HEK293 (cell line): ENCODE measurements at regions not wholly inside any gene's neighbourhood (a gene's known extent, or its start where the extent isn't known, plus 50 kb on each side); places are given as distances from the start of the nearest gene placed in this dataset.

Experiments used
- ZNF324 ChIP-seq: fragments of 450-650 bp; formaldehyde crosslinking; IDR thresholded peaks from 2 replicates; pipeline ENCODE4 v1.5.1; 2016; ENCODE audit warnings: missing biosample characterization, missing genetic modification characterization
- TF ChIP-seq, protein P1 (sequence below): fragments of 450-650 bp; formaldehyde crosslinking; IDR thresholded peaks from 2 replicates; pipeline ENCODE4 v1.5.1; 2016; ENCODE audit warnings: missing biosample characterization, missing genetic modification characterization

DNA sequence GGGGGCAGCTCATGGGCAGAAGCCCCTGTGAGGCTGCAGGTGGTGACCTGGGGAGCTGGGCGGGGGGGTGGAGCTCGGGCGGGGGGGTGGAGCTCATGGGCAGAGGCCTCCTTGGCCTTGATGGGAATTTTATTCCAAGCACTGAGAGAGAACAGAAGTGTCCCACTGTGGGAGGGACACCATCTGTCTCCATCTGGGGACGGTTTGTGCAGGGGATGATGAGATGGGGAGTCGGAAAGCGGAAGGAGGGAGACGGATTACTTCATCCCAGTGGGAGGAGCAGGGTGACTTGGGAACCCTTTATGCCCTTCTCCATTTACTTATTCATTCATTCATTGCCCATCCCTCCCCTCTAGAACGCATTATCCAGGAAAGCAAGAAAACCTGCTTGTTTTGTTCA is 304.7 kb downstream of the ADGRD1 start:
- TF ChIP-seq, protein P1, sequence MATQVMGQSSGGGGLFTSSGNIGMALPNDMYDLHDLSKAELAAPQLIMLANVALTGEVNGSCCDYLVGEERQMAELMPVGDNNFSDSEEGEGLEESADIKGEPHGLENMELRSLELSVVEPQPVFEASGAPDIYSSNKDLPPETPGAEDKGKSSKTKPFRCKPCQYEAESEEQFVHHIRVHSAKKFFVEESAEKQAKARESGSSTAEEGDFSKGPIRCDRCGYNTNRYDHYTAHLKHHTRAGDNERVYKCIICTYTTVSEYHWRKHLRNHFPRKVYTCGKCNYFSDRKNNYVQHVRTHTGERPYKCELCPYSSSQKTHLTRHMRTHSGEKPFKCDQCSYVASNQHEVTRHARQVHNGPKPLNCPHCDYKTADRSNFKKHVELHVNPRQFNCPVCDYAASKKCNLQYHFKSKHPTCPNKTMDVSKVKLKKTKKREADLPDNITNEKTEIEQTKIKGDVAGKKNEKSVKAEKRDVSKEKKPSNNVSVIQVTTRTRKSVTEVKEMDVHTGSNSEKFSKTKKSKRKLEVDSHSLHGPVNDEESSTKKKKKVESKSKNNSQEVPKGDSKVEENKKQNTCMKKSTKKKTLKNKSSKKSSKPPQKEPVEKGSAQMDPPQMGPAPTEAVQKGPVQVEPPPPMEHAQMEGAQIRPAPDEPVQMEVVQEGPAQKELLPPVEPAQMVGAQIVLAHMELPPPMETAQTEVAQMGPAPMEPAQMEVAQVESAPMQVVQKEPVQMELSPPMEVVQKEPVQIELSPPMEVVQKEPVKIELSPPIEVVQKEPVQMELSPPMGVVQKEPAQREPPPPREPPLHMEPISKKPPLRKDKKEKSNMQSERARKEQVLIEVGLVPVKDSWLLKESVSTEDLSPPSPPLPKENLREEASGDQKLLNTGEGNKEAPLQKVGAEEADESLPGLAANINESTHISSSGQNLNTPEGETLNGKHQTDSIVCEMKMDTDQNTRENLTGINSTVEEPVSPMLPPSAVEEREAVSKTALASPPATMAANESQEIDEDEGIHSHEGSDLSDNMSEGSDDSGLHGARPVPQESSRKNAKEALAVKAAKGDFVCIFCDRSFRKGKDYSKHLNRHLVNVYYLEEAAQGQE (tag by site-specific recombination), result no peak
- TF ChIP-seq ZNF324 (tag by site-specific recombination), result no peak
